ENCODE measurements at regions not wholly inside any gene's neighbourhood (a gene's known extent, or its start where the extent isn't known, plus 50 kb on each side); places are given as distances from the start of the nearest gene placed in this dataset.

DNA sequence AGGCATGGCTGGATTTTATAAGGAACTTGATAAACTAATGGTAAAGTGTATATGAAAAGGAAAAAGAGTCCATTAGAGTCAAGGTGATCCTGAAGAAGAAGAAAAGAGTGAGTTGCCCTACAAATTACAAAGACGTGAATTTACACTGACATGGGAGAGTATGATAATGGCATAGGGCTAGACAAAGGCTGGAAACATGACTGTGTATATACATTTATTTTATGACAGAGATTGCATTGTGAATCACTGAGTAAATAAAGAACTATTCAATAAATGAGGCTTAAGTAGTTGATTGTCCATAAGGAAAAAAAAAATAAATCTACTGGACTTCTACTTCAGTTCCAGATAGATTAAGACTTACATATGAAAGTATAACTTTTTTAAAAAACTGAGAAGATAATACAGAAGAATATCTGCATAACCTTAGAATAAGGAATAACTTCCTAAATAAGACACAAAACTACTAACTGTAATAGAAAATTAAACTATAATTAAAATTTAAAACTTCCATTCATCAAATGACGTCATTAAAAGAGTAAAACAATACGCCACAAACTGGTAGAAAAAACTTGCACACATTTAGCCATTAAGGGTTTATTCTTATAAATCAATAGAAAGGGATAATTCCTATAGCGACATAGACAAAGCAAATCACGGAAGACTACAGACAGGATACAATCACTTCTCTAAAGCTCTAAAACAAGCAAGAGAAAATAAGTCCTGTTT is 278.5 kb downstream of the NOVA1 start:
- TF ChIP-seq, protein P1, sequence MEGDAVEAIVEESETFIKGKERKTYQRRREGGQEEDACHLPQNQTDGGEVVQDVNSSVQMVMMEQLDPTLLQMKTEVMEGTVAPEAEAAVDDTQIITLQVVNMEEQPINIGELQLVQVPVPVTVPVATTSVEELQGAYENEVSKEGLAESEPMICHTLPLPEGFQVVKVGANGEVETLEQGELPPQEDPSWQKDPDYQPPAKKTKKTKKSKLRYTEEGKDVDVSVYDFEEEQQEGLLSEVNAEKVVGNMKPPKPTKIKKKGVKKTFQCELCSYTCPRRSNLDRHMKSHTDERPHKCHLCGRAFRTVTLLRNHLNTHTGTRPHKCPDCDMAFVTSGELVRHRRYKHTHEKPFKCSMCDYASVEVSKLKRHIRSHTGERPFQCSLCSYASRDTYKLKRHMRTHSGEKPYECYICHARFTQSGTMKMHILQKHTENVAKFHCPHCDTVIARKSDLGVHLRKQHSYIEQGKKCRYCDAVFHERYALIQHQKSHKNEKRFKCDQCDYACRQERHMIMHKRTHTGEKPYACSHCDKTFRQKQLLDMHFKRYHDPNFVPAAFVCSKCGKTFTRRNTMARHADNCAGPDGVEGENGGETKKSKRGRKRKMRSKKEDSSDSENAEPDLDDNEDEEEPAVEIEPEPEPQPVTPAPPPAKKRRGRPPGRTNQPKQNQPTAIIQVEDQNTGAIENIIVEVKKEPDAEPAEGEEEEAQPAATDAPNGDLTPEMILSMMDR (IDR thresholded peaks at IDR 0.05) = no peak
- no peak for TF ChIP-seq POLR2A (IDR thresholded peaks at IDR 0.05; ENCODE audit: low read depth)
- no peak for TF ChIP-seq POLR2AphosphoS5 (IDR thresholded peaks at IDR 0.05)

Measured in esophagus muscularis mucosa (tissue), 3 donors.